ENCODE measurements at regions not wholly inside any gene's neighbourhood (a gene's known extent, or its start where the extent isn't known, plus 50 kb on each side); places are given as distances from the start of the nearest gene placed in this dataset.

DNA sequence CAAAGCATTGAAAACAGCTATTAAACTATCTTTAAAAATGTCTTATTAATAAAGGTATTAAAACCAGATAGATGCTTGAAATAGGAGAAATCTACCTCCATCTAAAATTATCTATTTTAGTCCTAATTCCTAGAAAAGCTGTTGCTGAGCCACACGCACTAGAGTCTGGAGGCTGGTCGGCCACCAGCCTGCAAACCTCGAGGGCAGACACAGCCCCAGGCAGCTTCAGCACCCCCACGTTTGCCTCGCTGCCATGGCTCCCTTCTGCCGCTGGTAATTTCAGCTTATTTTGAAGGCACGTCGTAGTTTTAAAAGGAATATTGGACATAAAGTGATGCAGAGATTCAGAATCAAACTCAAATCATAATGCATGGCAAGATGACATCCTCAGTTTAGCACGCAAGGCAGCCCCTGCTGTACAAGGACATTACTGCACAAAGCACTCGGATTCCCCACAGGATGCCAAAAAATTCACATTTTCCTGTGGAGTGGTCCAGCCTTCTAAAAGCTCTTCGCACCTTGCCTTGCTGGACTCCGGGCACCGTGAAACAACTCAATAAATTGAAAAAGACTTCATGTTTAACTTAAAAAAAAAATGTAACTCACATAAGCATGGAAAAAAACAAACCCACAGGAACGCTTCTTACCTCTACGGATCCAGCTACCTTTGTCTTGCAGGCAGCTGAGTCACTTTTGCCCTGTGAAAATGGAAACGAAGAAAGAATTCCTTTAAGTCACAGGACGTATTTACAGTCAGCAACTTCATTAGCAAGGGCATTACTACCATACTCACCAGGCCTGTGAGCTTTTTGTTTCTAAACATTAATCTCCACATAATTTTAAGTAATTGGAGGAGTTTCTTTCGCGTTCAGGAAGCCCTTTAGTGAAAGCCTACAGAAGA is 143.4 kb upstream of the RPS6KA2 start:
- Histone ChIP-seq H3K27me3 (ENCODE audit: low read depth) (peaks cover 33% of the 10 kb centered on the region), H3K27ac (replicated peaks) (no peak overlapping the region), H3K4me1 (no peaks in the 10 kb centered on the region), H3K9me3 (replicated peaks) (no peaks in the 10 kb centered on the region), H3K4me3 (no peak overlapping the region), H3K36me3 (no peaks in the 10 kb centered on the region)
- intact Hi-C loops (cut with micrococcal nuclease): no loop called here
- TF ChIP-seq, protein P1, sequence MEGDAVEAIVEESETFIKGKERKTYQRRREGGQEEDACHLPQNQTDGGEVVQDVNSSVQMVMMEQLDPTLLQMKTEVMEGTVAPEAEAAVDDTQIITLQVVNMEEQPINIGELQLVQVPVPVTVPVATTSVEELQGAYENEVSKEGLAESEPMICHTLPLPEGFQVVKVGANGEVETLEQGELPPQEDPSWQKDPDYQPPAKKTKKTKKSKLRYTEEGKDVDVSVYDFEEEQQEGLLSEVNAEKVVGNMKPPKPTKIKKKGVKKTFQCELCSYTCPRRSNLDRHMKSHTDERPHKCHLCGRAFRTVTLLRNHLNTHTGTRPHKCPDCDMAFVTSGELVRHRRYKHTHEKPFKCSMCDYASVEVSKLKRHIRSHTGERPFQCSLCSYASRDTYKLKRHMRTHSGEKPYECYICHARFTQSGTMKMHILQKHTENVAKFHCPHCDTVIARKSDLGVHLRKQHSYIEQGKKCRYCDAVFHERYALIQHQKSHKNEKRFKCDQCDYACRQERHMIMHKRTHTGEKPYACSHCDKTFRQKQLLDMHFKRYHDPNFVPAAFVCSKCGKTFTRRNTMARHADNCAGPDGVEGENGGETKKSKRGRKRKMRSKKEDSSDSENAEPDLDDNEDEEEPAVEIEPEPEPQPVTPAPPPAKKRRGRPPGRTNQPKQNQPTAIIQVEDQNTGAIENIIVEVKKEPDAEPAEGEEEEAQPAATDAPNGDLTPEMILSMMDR (IDR thresholded peaks at IDR 0.05; ENCODE audit: borderline replicate concordance): no peak
- no peak for DNase-seq

DNA sequence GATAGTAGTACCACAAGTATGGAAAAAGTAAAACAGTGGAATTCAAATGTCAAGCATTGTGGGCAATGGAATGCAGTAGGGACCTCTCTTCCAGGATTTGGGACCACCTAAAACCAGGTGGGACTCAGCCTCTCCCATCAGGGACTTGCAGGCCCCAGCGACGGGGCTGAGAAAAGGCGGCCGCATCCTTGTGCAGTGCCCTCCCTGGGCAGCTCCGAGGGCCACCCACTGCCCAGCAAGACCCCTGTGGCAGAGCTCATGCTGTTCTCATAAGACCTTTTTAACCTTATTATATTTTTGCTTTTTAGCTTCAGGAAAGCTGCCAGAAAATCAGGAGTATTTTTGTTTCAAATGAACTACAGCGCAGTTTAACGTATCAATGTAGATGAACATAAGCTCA is 142.6 kb upstream of the RPS6KA2 start:
- no peak for DNase-seq
- Histone ChIP-seq H3K4me3 (no peak overlapping the region), H3K4me1 (no peaks in the 10 kb centered on the region), H3K27ac (replicated peaks) (no peak overlapping the region), H3K9me3 (replicated peaks) (no peaks in the 10 kb centered on the region), H3K36me3 (no peaks in the 10 kb centered on the region), H3K27me3 (ENCODE audit: low read depth) (peaks cover 28% of the 10 kb centered on the region)
- intact Hi-C loops (cut with micrococcal nuclease): loop anchor here (10.0 kb wide), 1 partner anchor 235 kb away; no protein-coding TSS in a partner anchor
- TF ChIP-seq, protein P1 (IDR thresholded peaks at IDR 0.05; ENCODE audit: borderline replicate concordance): no peak

DNA sequence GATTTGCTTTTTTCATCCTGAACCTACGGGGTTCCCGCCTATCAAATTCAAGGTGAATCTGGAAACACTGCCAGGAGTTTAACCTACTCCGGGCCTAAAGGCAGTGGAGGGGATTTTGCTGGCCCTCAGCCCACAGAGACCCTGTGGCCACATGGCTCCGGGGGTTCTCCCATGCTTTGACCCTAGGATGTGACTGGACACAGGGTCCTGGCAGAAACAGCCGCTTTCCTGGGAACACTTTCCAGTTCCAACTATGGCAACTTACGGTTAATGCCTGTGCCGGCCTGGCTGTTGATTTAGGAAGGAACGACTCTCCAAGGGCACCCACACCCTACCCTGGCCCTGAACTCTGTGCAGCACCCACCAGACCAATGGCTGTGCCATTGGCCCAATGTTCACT is 141.7 kb upstream of the RPS6KA2 start:
- Histone ChIP-seq H3K36me3 (no peaks in the 10 kb centered on the region), H3K4me1 (no peaks in the 10 kb centered on the region), H3K27me3 (ENCODE audit: low read depth) (peaks cover 21% of the 10 kb centered on the region), H3K9me3 (replicated peaks) (no peaks in the 10 kb centered on the region), H3K27ac (replicated peaks) (no peak overlapping the region), H3K4me3 (no peak overlapping the region)
- intact Hi-C loops (cut with micrococcal nuclease): loop anchor here (10.0 kb wide), 1 partner anchor 234 kb away; no protein-coding TSS in a partner anchor
- TF ChIP-seq, protein P1 (IDR thresholded peaks at IDR 0.05; ENCODE audit: borderline replicate concordance): no peak
- no peak for DNase-seq

DNA sequence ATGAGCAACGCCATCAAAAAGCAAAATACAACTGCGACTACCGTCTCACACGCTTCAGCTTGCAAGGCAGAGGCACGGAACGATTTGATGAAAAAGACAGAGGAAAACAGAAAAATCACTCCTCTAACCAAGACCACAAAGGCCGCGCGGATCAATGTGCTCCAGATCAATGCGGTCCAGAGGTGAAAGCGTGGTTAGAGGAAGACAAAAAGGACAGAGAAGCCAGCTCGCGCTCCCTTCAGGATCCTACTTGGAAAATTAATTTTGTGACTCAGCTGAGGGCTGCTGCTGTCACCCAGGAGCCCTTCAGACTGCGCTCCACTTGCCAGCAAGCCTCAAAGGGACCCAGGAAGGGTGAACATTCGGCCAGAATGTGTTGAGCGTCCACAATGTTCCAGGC is 140.2 kb upstream of the RPS6KA2 start:
- intact Hi-C loops (cut with micrococcal nuclease): loop anchor here (10.0 kb wide), 1 partner anchor 232 kb away; no protein-coding TSS in a partner anchor
- no peak overlapping the region for H3K27ac ChIP-seq (replicated peaks)
- DNase-seq: no peak
- peaks cover 7% of the 10 kb centered on the region for H3K27me3 ChIP-seq (ENCODE audit: low read depth)
- TF ChIP-seq, protein P1 (IDR thresholded peaks at IDR 0.05; ENCODE audit: borderline replicate concordance): no peak
- H3K9me3 ChIP-seq (replicated peaks): no peaks in the 10 kb centered on the region
- H3K4me3 ChIP-seq: no peak overlapping the region
- H3K4me1 ChIP-seq: no peaks in the 10 kb centered on the region
- H3K36me3 ChIP-seq: no peaks in the 10 kb centered on the region

DNA sequence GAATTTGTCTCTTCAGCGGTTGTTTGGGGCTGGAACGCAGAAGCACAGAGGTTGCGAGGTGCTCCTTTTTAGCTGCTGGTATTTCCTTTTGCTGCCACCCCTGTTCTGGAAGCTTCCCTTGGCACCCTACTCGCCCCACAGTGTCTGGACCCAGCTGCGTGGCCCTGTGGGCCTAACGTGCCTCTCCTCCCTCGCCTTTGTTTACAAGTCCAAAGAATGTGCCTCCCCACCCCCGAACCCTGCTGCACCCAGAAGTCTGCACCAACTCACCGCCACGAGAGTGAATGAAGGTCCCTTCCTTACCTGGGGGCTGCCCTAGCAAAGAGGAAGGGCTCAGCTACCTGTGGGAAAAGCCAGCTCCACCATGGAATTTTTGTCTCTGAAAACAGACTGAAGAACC is 139.7 kb upstream of the RPS6KA2 start:
- H3K9me3 ChIP-seq (replicated peaks): no peaks in the 10 kb centered on the region
- H3K27ac ChIP-seq (replicated peaks): no peak overlapping the region
- TF ChIP-seq, protein P1 (IDR thresholded peaks at IDR 0.05; ENCODE audit: borderline replicate concordance): no peak
- peaks cover 2% of the 10 kb centered on the region for H3K27me3 ChIP-seq (ENCODE audit: low read depth)
- no peaks in the 10 kb centered on the region for H3K36me3 ChIP-seq
- H3K4me3 ChIP-seq: no peak overlapping the region
- intact Hi-C loops (cut with micrococcal nuclease): loop anchor here (10.0 kb wide), 1 partner anchor 232 kb away; no protein-coding TSS in a partner anchor
- no peaks in the 10 kb centered on the region for H3K4me1 ChIP-seq
- DNase-seq: no peak

All from left ventricle myocardium inferior (tissue), 1 donor.